Right lobe of liver (tissue), 6 donors: ENCODE measurements at regions not wholly inside any gene's neighbourhood (a gene's known extent, or its start where the extent isn't known, plus 50 kb on each side); places are given as distances from the start of the nearest gene placed in this dataset.

ENCODE experiments used
- ATAC-seq, 4 donors: fragments of 200-7000 bp; cut with Tn5 transposase; one replicate each; pipeline ENCODE4 v1.9.1; 2020; ENCODE audit warnings: mild to moderate bottlenecking in 4 of 4, moderate library complexity in 4 of 4
- DNase-seq, 3 donors: peaks; one replicate each; pipeline ENCODE4 v3.0.0-alpha.2; 2020
- H3K27ac ChIP-seq, 3 donors: fragments of 200-600 bp; one replicate each; pipeline ENCODE4 v1.8.0; 2022
- H3K27me3 ChIP-seq, 2 donors: fragments of 200-600 bp; one replicate each; pipeline ENCODE4 v1.8.0; 2022
- H3K36me3 ChIP-seq, 4 donors: fragments of 200-600 bp; sonication (generic) in 1 of 4; one replicate each; pipeline versions ENCODE4 v1.5.1 to v1.8.0; 2017 to 2022; ENCODE audit warnings: control low read depth in 1 of 4
- H3K4me1 ChIP-seq, 4 donors: fragments of 200-600 bp; sonication (generic) in 1 of 4; one replicate each; pipeline versions ENCODE4 v1.5.1 to v1.8.0; 2017 to 2022; ENCODE audit warnings: control low read depth in 1 of 4
- H3K4me3 ChIP-seq, 3 donors: fragments of 200-600 bp; one replicate each; pipeline ENCODE4 v1.8.0; 2022
- H3K9me3 ChIP-seq, 4 donors: fragments of 200-600 bp; sonication (generic) in 1 of 4; one replicate each; pipeline versions ENCODE4 v1.5.1 to v1.8.0; 2017 to 2022; ENCODE audit warnings: control low read depth in 1 of 4
- CTCF ChIP-seq, 4 donors: fragments of 200-600 bp in 3 of 4; fragments of 450-650 bp in 1 of 4; IDR thresholded peaks; one replicate each; pipeline versions ENCODE4 v1.5.1 to v1.8.0; 2016 to 2022; ENCODE audit warnings: antibody characterized with exemption in 4 of 4, mild to moderate bottlenecking in 2 of 4
- POLR2A ChIP-seq: fragments of 450-650 bp; IDR thresholded peaks from one replicate; pipeline ENCODE4 v1.6.1; 2017; ENCODE audit warnings: antibody characterized with exemption, mild to moderate bottlenecking
- WGBS: methylation state at CpG from one replicate; pipeline ENCODE4 v1.1.6; 2018; ENCODE audit warnings: low coverage, low lambda C conversion rate; ENCODE audit not compliant: insufficient coverage; ENCODE audit errors: missing lambda C conversion rate; 5-methylcytosine and 5-hydroxymethylcytosine counted together
- intact Hi-C, 2 donors: fragments of 100-400 bp; cut with DNase I; formaldehyde crosslinking; loops; one replicate each; pipeline versions ENCODE4 v1.11.2 to v1.14.1; 2022
- donor health status: DM: no; HTN: yes; CAD: no.
- donor health status: DM: no; HTN: no; CAD: no.
- donor health status: DM: no; HTN: no; CAD: no.
- donor health status: DM: no; HTN: yes; CAD: no.
- donor health status: DM: no; HTN: yes; CAD: no.

DNA sequence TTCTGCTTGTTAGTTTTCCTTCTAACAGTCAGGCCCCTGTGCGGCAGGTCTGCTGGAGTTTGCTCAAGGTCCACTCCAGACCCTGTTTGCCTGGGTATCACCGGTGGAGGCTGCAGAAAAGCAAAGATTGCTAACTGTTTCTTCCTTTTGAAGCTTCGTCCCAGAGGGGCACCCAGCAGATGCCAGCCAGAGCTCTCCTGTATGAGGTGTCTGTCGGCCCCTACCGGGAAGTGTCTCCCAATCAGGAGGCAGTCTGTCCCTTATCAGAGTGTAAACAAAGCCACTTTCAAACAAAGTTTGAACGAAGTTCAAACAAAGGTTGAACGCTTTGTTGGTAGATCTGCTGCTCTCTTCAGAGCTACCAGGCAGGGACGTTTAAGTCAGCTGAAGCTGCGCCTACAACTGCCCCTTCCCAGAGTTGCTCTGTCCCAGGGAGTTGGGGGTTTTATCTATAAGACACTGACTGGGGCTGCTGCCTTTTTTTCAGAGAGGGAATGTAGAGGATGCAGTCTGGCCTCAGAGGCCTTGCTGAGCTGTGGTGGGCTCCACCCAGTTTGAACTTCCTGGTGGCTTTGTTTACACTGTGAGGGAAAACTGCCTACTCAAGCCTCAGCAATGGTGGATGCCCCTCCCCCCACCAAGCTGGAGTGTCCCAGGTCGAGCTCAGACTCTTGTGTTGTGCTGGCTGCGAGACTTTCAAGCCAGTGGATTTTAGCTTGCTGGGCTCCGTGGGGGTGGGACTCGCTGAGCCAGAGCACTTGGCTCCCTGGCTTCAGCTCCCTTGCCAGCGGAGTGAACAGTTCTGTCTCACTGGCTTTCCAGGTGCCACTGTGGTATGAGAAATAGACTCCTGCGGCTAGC, 401.8 kb downstream of the SRGAP2C start:
- ATAC-seq (peak; percentile 35 to 89 (median 82)), DNase-seq (peak in 1 of 3 donors; percentile 23)
- Histone ChIP-seq H3K4me3 (no peak overlapping the region), H3K9me3 (no peaks in the 10 kb centered on the region), H3K27me3 (no peaks in the 10 kb centered on the region), H3K36me3 (no peaks in the 10 kb centered on the region), H3K4me1 (peaks cover 0 to 5% (median 0%) of the 10 kb centered on the region in 4 donors), H3K27ac (no peak overlapping the region)
- TF ChIP-seq CTCF (IDR thresholded peaks at IDR 0.05) (peak in 2 of 4 donors; percentile 19 to 28), POLR2A (no peak)
- intact Hi-C loops = no loop called here
- WGBS = 27% methylated on average over 5 of the region's 15 CpGs

DNA sequence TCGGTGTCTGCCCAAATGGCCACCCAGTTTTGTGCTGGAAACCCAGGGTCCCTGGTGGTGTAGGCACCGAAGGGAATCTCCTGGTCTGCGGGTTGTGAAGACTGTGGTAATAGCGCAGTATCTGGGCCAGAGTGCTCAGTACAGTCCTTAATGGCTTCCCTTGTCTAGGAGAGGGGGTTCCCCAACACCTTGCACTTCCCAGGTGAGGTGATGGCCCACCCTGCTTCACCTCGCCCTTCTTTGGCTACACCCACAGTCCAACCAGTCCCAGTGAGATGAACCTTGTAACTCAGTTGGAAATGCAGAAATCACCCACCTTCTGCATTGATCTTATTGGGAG, 402.4 kb downstream of the SRGAP2C start:
- no CpG with 5 or more reads among the region's 5 CpGs for WGBS
- intact Hi-C loops = no loop called here
- Histone ChIP-seq H3K27me3 (no peaks in the 10 kb centered on the region), H3K4me1 (peaks cover 0 to 5% (median 0%) of the 10 kb centered on the region in 4 donors), H3K27ac (no peak overlapping the region), H3K36me3 (no peaks in the 10 kb centered on the region), H3K9me3 (no peaks in the 10 kb centered on the region), H3K4me3 (no peak overlapping the region)
- no peak for TF ChIP-seq POLR2A
- TF ChIP-seq CTCF (IDR thresholded peaks at IDR 0.05) = no peak
- DNase-seq (no peak), ATAC-seq (no peak)

GRCh38 chr1:121587777-121588176, 403.0 kb downstream of the SRGAP2C start:
- DNase-seq (no peak), ATAC-seq (no peak)
- H3K4me3 ChIP-seq = no peak overlapping the region
- no peaks in the 10 kb centered on the region for H3K9me3 ChIP-seq
- no peaks in the 10 kb centered on the region for H3K27me3 ChIP-seq
- peaks cover 0 to 5% (median 0%) of the 10 kb centered on the region in 4 donors for H3K4me1 ChIP-seq
- H3K27ac ChIP-seq = no peak overlapping the region
- no peaks in the 10 kb centered on the region for H3K36me3 ChIP-seq
- intact Hi-C loops = no loop called here
- TF ChIP-seq POLR2A (no peak), CTCF (IDR thresholded peaks at IDR 0.05) (no peak)

DNA sequence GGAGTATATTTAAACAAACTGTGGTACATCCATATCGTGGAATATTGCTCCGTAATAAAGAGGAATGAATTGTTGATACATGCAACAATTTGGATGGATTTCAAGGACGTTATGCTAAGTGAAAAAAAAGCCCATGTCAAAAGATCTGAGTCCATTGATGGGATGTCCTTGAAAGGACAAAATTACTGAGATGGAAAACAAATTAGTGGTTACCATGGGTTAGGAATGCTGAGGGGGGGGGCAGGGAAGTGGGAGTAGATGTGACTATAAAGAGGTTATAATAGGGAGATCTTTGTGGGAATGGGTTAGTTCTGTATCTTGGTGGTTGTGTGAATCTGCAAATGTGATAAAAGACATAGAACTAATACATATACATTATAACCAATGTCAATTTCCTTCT, 409.3 kb downstream of the SRGAP2C start:
- no peak overlapping the region for H3K4me3 ChIP-seq
- no peak for ATAC-seq
- intact Hi-C loops = no loop called here
- H3K9me3 ChIP-seq = no peaks in the 10 kb centered on the region
- no peaks in the 10 kb centered on the region for H3K36me3 ChIP-seq
- no peak for DNase-seq
- no peaks in the 10 kb centered on the region for H3K4me1 ChIP-seq
- TF ChIP-seq CTCF (IDR thresholded peaks at IDR 0.05) = no peak
- no peak for TF ChIP-seq POLR2A
- no peaks in the 10 kb centered on the region for H3K27me3 ChIP-seq
- 78% methylated on average over 3 of the region's 3 CpGs for WGBS
- no peak overlapping the region for H3K27ac ChIP-seq
